ENCODE measurements at regions not wholly inside any gene's neighbourhood (a gene's known extent, or its start where the extent isn't known, plus 50 kb on each side); places are given as distances from the start of the nearest gene placed in this dataset.

- no peak for DNase-seq
These were observed 439.2 kb downstream of the TNS1 start for GRCh38 chr2:217563565-217563964.

GRCh38 chr2:217562871-217563480, 439.8 kb downstream of the TNS1 start:
- no peak for DNase-seq

DNA sequence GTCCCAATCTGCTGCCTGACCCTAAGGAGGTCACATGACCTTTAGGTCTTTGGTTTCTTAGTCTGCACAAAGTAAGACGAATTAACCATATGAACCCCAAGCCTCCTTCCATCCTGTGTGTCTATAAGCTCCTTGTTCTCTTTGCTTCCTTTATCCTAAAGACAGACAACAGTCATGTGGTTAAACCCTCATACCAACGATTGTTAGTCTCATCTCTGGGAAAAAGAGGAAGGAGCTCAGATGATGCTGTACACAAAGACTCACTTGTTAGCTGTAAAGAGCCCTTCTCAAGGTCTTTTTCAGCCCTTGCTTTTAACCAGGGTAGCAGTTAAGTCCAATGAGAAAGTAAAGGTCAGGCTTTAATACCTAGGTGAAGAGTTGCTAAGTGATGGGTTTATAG, 443.7 kb downstream of the TNS1 start:
- DNase-seq = no peak

GRCh38 chr2:217555081-217555876, 447.5 kb downstream of the TNS1 start:
- no peak for DNase-seq

- DNase-seq = no peak
These were observed 449.1 kb downstream of the TNS1 start for GRCh38 chr2:217553679-217554078.

DNA sequence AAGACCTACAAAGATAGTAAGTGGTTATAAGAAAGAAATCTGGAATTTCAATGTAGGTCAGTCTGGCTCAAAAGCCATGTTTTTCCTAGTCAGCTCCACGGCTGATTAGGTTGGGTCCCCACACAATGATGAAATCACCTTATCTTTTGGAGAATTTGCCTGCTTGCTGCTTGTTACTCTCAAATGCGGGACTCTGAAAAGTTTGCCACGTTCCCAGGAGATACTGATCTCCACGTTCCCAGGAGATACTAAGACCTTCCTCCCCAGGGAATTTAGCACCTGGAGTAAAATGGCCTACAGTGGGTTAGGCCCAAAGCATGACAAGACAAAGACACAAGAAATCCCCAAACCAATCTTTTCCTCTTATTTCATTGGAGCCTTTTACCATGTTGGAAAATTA, 449.6 kb downstream of the TNS1 start:
- no peak for DNase-seq

DNA sequence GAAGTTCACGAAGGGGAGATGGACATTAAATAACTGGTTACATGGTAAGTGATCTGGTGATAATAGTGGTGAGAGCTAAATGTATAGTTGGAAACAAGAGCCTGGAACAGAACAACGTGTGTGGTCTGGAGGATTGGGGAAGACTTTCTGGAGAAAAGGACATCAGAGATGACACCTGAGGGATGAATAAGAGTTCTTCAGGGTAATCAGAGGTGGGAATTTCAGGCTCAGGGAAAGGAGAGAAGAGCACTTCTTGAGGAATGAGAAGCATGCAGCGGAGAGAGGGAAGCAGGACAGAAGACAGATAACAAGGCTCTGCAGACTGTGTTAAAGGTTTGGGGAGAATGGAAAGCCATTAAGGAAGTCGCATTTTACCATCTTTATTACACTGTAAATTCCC, 450.7 kb downstream of the TNS1 start:
- no peak for DNase-seq

DNA sequence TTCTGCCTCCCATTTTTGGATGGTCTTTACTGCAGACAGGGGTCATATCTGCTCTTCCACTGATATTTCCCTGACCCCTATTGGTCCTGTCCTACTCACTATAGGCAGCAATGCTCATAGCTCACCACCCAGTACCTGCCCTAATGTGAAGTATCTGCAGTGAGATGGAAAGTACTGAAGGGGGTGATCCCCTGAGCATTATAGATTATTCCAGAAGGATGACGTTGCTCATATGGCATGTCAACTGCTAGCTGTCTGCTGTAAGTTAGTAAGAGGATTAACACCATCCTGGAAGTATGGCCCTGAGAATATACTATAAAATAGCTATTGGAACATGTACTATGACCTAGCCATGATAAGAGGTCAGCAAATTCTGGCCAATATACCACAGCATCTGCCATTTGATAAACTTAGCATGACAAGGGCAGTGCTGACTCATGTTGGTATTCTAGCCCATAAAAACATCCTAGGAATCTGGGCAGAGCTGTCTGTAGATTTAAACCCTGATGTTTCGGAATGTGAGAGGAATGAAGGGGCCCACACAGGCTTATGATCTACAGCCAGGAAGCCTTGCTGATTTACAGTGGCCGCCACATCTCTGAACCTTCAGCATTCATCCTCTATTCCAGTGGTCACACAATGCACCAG, 451.4 kb downstream of the TNS1 start:
- no peak for DNase-seq

GRCh38 chr2:217539126-217539525, 463.7 kb downstream of the TNS1 start:
- no peak for DNase-seq

GRCh38 chr2:217538719-217539118, 464.1 kb downstream of the TNS1 start:
- DNase-seq = no peak

DNA sequence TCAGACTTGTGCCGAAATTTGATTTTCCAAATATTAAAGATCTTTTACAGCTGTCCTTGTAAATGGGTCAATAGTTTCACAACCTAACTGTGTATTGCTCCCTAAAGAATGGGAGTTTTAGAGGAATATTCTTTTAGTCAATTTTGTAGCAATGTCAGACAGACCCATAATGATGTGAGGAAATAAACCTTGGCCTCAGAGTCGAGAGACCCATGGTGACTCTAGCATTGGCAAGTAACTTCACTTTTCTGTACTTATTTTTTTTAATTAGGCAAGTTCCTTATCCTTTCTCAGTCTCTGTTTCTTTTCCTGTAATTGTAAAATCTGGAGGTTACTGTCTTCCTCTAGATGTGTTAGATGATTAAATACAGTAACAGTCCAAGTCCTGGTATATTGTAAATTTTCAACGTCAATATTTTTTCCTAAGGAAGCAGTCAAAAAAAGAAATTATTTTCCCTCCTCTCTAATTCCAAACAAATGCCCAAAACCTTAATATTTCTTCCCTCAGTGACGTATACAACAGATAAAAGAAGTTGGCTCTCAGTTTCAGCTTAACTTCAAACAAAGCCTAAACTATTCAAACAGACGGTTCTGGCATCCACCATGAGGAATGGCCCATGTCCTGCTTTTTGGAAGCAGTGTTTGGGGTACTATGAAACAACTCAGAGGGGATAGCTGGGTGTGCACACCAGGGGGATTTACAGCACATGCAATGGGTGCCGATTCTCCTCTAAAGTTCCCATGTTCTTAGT, 466.7 kb downstream of the TNS1 start:
- no peak for DNase-seq

- no peak for DNase-seq
These were observed 472.3 kb downstream of the TNS1 start for GRCh38 chr2:217530392-217531090.

GRCh38 chr2:217529271-217529670, 473.5 kb downstream of the TNS1 start:
- no peak for DNase-seq

DNA sequence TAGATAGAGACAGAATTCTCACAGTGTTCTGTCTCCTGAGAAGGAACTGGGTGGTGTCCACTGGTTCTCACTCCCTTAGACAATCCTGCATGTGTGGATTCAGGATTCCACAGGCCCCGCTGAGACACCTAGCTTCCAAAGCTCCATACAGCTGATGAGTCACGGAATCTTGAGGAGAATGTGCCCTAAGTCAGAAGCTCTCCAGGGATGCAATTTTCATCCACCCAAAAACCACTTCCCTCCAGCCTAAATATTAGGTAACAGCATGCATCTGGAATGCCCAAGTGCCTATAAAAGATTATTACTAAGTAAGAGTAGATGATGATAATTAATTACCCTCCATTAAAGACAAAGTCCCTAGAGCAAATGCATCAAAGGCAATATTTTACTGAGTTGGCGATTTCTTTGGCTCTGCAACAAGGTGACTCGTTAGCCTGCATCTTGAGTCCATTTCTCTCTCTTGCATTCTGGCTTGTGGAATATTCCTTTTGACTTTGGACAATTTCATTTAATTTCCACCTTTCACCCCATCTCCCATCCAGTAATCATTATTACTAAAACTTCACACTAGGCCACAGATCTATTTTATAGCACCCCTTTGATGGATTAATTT, 475.1 kb downstream of the TNS1 start:
- DNase-seq = no peak

GRCh38 chr2:217525076-217525475, 477.7 kb downstream of the TNS1 start:
- DNase-seq = no peak

DNA sequence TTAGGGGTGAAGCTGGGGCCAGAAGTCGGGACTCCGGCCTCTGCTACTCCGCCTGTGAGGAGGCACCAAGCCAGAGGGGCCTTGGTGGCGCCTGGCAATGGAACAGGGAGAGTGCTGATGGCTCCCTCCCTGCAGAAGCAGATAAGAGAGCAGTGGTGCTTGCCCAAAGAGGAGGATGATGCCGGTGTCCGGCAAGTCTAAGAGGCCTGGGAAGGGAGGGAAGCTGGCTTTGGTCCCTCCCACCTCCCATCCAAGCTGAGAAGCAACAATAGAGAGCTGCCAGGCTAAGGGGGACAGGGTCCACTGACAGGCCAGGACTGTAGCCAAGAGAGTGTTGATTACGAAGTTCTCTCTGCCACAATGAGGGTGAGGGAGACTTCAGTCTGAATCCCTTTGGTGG, 479.5 kb downstream of the TNS1 start:
- no peak for DNase-seq

- DNase-seq = no peak
These were observed 481.0 kb downstream of the TNS1 start for GRCh38 chr2:217521820-217522219.

- DNase-seq = no peak
These were observed 482.3 kb downstream of the TNS1 start for GRCh38 chr2:217520356-217521010.

DNA sequence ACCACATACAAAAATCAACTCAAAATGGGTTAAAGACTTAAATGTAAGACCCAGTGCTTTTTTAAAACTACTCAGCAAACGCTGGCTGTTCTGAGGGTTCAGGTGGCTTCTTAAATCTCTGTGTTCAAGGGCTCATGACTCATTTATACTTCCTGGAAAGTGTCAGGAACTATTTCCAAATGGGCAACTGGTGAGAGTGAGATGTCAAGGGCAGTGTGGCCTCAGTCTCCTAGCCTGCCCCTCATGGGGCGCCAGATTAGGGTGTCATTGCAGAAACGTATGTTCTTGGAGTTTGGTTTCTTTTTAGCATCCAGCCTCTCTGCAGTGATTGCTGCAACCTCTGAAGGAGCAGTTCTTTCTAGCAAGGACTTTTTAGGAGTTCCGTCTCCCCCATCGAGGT, 485.4 kb downstream of the TNS1 start:
- no peak for DNase-seq

- no peak for DNase-seq
These were observed 487.0 kb downstream of the TNS1 start for GRCh38 chr2:217515615-217516309.

GRCh38 chr2:217513258-217513657, 489.5 kb downstream of the TNS1 start:
- DNase-seq = no peak
